Karpas-422 (cell line): ENCODE measurements at regions not wholly inside any gene's neighbourhood (a gene's known extent, or its start where the extent isn't known, plus 50 kb on each side); places are given as distances from the start of the nearest gene placed in this dataset.

Source experiments
- DNase-seq: peaks from one replicate; pipeline ENCODE4 v3.0.0-alpha.2; 2015
- H2AFZ ChIP-seq: fragments of 200-600 bp; sonication (generic); 2 replicates; pipeline ENCODE4 v1.6.1; 2014; ENCODE audit warnings: antibody characterized with exemption, low read length, mixed read lengths
- H3K27ac ChIP-seq: fragments of 200-600 bp; sonication (generic); 2 replicates; pipeline ENCODE4 v1.5.1; 2014; ENCODE audit warnings: mild to moderate bottlenecking, low read length, moderate library complexity
- H3K27me3 ChIP-seq: fragments of 200-600 bp; sonication (generic); 2 replicates; pipeline ENCODE4 v1.6.1; 2014; ENCODE audit warnings: low read length, mixed read lengths
- H3K36me3 ChIP-seq: fragments of 200-600 bp; sonication (generic); 2 replicates; pipeline ENCODE4 v1.6.1; 2014; ENCODE audit warnings: low read length, mixed read lengths; ENCODE audit not compliant: insufficient read depth
- H3K4me1 ChIP-seq: fragments of 200-600 bp; sonication (generic); 2 replicates; pipeline ENCODE4 v1.6.1; 2014; ENCODE audit warnings: mild to moderate bottlenecking, low read length, mixed read lengths
- H3K4me2 ChIP-seq: fragments of 200-600 bp; sonication (generic); 2 replicates; pipeline ENCODE4 v1.6.1; 2014; ENCODE audit warnings: low read length, low read depth, mild to moderate bottlenecking; ENCODE audit not compliant: poor library complexity, severe bottlenecking
- H3K4me3 ChIP-seq: fragments of 200-600 bp; sonication (generic); 2 replicates; pipeline ENCODE4 v1.5.1; 2014; ENCODE audit warnings: mild to moderate bottlenecking, antibody characterized with exemption, low read length, mixed read lengths
- H3K79me2 ChIP-seq: fragments of 200-600 bp; sonication (generic); 2 replicates; pipeline ENCODE4 v1.6.1; 2014; ENCODE audit warnings: mild to moderate bottlenecking, low read length, mixed read lengths
- H3K9ac ChIP-seq: fragments of 200-600 bp; sonication (generic); 2 replicates; pipeline ENCODE4 v1.6.0; 2014; ENCODE audit warnings: low read length
- H3K9me2 ChIP-seq: fragments of 200-600 bp; sonication (generic), shearing (Covaris generic); replicated peaks from 2 replicates; pipeline ENCODE4 v1.6.0; 2014; ENCODE audit warnings: mild to moderate bottlenecking, low read length, moderate library complexity; ENCODE audit not compliant: insufficient read depth
- H3K9me3 ChIP-seq: fragments of 300-700, 200-600 bp; sonication (generic); 2 replicates; pipeline ENCODE4 v1.6.1; 2014; ENCODE audit warnings: low read length, mixed read lengths
- H4K20me1 ChIP-seq: fragments of 200-600 bp; sonication (generic); 2 replicates; pipeline ENCODE4 v1.6.1; 2014; ENCODE audit warnings: mild to moderate bottlenecking, antibody characterized with exemption, low read length, low read depth; ENCODE audit not compliant: insufficient read depth

- H3K4me3 ChIP-seq, result no peak overlapping the region
- H3K36me3 ChIP-seq, result no peaks in the 10 kb centered on the region
- no peak overlapping the region for H3K4me2 ChIP-seq
- H3K9me3 ChIP-seq, result no peaks in the 10 kb centered on the region
- H3K27ac ChIP-seq, result no peak overlapping the region
- H2AFZ ChIP-seq, result no peak overlapping the region
- no peaks in the 10 kb centered on the region for H4K20me1 ChIP-seq
- no peak overlapping the region for H3K9ac ChIP-seq
- H3K9me2 ChIP-seq, result no peaks in the 10 kb centered on the region
- no peak for DNase-seq
- no peaks in the 10 kb centered on the region for H3K79me2 ChIP-seq
- no peaks in the 10 kb centered on the region for H3K27me3 ChIP-seq
- H3K4me1 ChIP-seq, result peaks cover 6% of the 10 kb centered on the region
Observed at GRCh38 chr5:61652916-61653315, 320.9 kb downstream of the ZSWIM6 start.

GRCh38 chr5:61653807-61654580, 321.9 kb downstream of the ZSWIM6 start:
- Histone ChIP-seq H3K4me2 (no peak overlapping the region), H3K36me3 (no peaks in the 10 kb centered on the region), H3K27me3 (no peaks in the 10 kb centered on the region), H3K9me2 (no peaks in the 10 kb centered on the region), H4K20me1 (no peaks in the 10 kb centered on the region), H3K27ac (no peak overlapping the region), H3K9me3 (no peaks in the 10 kb centered on the region), H3K4me3 (no peak overlapping the region), H3K9ac (no peak overlapping the region), H3K79me2 (no peaks in the 10 kb centered on the region), H2AFZ (no peak overlapping the region), H3K4me1 (peaks cover 11% of the 10 kb centered on the region)
- DNase-seq, result no peak

- Histone ChIP-seq H3K4me3 (no peak overlapping the region), H3K9ac (no peak overlapping the region), H3K4me2 (no peak overlapping the region), H3K9me3 (no peaks in the 10 kb centered on the region), H3K9me2 (no peaks in the 10 kb centered on the region), H3K79me2 (no peaks in the 10 kb centered on the region), H3K4me1 (peaks cover 11% of the 10 kb centered on the region), H3K36me3 (no peaks in the 10 kb centered on the region), H2AFZ (no peak overlapping the region), H3K27ac (no peak overlapping the region), H4K20me1 (no peaks in the 10 kb centered on the region), H3K27me3 (no peaks in the 10 kb centered on the region)
- DNase-seq, result no peak
Observed at GRCh38 chr5:61654876-61655275, 322.8 kb downstream of the ZSWIM6 start.

GRCh38 chr5:61657010-61657409, 325.0 kb downstream of the ZSWIM6 start:
- H3K27ac ChIP-seq, result no peak overlapping the region
- no peaks in the 10 kb centered on the region for H3K9me3 ChIP-seq
- no peaks in the 10 kb centered on the region for H3K36me3 ChIP-seq
- H3K4me3 ChIP-seq, result no peak overlapping the region
- DNase-seq, result no peak
- H3K4me2 ChIP-seq, result no peak overlapping the region
- H3K9ac ChIP-seq, result no peak overlapping the region
- no peaks in the 10 kb centered on the region for H3K9me2 ChIP-seq
- no peaks in the 10 kb centered on the region for H3K79me2 ChIP-seq
- H2AFZ ChIP-seq, result no peak overlapping the region
- H3K4me1 ChIP-seq, result peaks cover 11% of the 10 kb centered on the region
- H4K20me1 ChIP-seq, result no peaks in the 10 kb centered on the region
- H3K27me3 ChIP-seq, result no peaks in the 10 kb centered on the region

GRCh38 chr5:61657686-61658085, 325.6 kb downstream of the ZSWIM6 start:
- H2AFZ ChIP-seq, result no peak overlapping the region
- H3K9me3 ChIP-seq, result no peaks in the 10 kb centered on the region
- H3K4me3 ChIP-seq, result no peak overlapping the region
- no peaks in the 10 kb centered on the region for H3K27me3 ChIP-seq
- H3K9me2 ChIP-seq, result no peaks in the 10 kb centered on the region
- no peaks in the 10 kb centered on the region for H3K36me3 ChIP-seq
- H3K79me2 ChIP-seq, result no peaks in the 10 kb centered on the region
- no peaks in the 10 kb centered on the region for H4K20me1 ChIP-seq
- no peak overlapping the region for H3K9ac ChIP-seq
- H3K4me1 ChIP-seq, result peaks cover 11% of the 10 kb centered on the region
- no peak overlapping the region for H3K27ac ChIP-seq
- DNase-seq, result no peak
- H3K4me2 ChIP-seq, result no peak overlapping the region

GRCh38 chr5:61658592-61659008, 326.5 kb downstream of the ZSWIM6 start:
- H3K4me3 ChIP-seq, result no peak overlapping the region
- H3K4me1 ChIP-seq, result peaks cover 11% of the 10 kb centered on the region
- no peak overlapping the region for H3K9ac ChIP-seq
- DNase-seq, result peak; percentile 83
- H3K36me3 ChIP-seq, result no peaks in the 10 kb centered on the region
- no peak overlapping the region for H3K4me2 ChIP-seq
- H4K20me1 ChIP-seq, result no peaks in the 10 kb centered on the region
- no peaks in the 10 kb centered on the region for H3K9me3 ChIP-seq
- H3K27ac ChIP-seq, result no peak overlapping the region
- H3K9me2 ChIP-seq, result no peaks in the 10 kb centered on the region
- no peak overlapping the region for H2AFZ ChIP-seq
- no peaks in the 10 kb centered on the region for H3K27me3 ChIP-seq
- H3K79me2 ChIP-seq, result no peaks in the 10 kb centered on the region

- Histone ChIP-seq H3K4me2 (no peak overlapping the region), H3K9ac (no peak overlapping the region)
Observed at GRCh38 chr5:61659221-61659696, 327.2 kb downstream of the ZSWIM6 start.

GRCh38 chr5:61662670-61663069, 330.6 kb downstream of the ZSWIM6 start:
- Histone ChIP-seq H3K9me3 (no peaks in the 10 kb centered on the region), H3K9me2 (no peaks in the 10 kb centered on the region), H3K27me3 (no peaks in the 10 kb centered on the region), H3K9ac (no peak overlapping the region), H3K4me3 (no peak overlapping the region), H3K4me2 (no peak overlapping the region), H3K27ac (no peak overlapping the region), H3K4me1 (peaks cover 7% of the 10 kb centered on the region), H2AFZ (no peak overlapping the region), H3K36me3 (no peaks in the 10 kb centered on the region), H4K20me1 (no peaks in the 10 kb centered on the region), H3K79me2 (no peaks in the 10 kb centered on the region)
- no peak for DNase-seq

More at GRCh38 chr5:61659221-61659696, 327.2 kb downstream of the ZSWIM6 start:
- DNase-seq, result no peak
- H3K27me3 ChIP-seq, result no peaks in the 10 kb centered on the region
- H2AFZ ChIP-seq, result no peak overlapping the region
- peaks cover 11% of the 10 kb centered on the region for H3K4me1 ChIP-seq
- H3K4me3 ChIP-seq, result no peak overlapping the region
- no peaks in the 10 kb centered on the region for H3K9me3 ChIP-seq
- no peak overlapping the region for H3K27ac ChIP-seq
- H3K36me3 ChIP-seq, result no peaks in the 10 kb centered on the region
- H3K9me2 ChIP-seq, result no peaks in the 10 kb centered on the region
- H4K20me1 ChIP-seq, result no peaks in the 10 kb centered on the region
- H3K79me2 ChIP-seq, result no peaks in the 10 kb centered on the region
